VCaP (cell line): ENCODE measurements at regions not wholly inside any gene's neighbourhood (a gene's known extent, or its start where the extent isn't known, plus 50 kb on each side); places are given as distances from the start of the nearest gene placed in this dataset.

Source experiments
- H3K27ac ChIP-seq: fragments of 450-650 bp; 2 replicates; pipeline ENCODE4 v1.5.1; 2017
- CTCF ChIP-seq: fragments of 450-650 bp; conservative IDR thresholded peaks from 2 replicates; pipeline ENCODE4 v1.5.1; 2017; ENCODE audit warnings: mild to moderate bottlenecking, moderate library complexity

- TF ChIP-seq CTCF = no peak
These were observed 194.1 kb upstream of the FANCL start for GRCh38 chr2:58435246-58435645.

DNA sequence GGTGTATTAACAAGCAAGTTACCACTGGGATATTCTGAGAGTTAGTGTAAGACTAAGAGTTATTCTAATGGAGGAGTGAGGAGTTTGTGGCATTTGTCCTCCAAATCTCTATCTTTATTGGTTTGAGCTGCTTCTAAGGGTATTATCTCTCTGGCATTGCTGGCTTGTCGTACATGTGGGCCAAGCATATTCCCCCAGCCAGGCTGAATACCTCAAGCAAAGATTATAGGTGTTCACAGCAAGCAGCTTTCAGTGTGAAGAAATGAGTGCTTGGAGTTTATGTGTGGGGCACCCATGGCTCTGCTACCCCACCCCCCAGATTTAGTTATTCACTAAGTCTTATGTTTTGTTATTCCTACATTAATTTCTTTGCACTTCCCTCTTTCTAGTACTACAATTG lies 193.6 kb upstream of the FANCL start:
- no peak overlapping the region for H3K27ac ChIP-seq
- no peak for TF ChIP-seq CTCF

More at GRCh38 chr2:58435246-58435645, 194.1 kb upstream of the FANCL start:
- no peak overlapping the region for H3K27ac ChIP-seq

DNA sequence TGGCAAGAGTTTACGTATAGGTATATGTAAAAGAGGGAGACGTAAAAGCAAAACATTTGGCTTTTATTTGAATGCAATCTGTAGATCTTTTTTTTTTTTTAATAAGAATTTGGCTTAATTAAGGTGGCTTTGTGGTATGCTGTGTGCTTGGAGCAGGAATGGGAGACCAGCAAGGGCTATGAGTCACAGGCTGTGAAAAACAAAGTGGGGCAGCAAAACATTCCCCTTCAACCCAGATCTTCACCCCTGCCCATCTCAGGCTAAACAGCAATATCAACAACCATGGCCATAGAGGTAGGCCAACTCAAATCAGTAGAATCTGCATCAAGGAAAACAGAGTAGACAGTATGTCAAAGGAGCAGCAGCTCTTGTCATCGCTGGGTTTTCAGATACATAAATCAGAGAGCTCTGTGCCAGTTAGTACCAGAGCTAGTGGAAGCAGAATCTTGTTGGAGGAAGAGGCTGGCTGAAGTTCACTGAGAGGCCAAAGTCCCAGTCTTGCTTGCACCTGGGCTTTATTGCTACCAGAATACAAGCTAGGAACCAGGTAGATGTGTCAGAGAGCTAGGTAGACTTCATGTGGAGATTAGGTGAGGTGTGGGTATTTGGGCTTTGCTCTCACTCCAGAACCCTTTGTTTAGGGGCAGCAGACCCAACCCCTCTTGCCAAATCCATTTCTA lies 191.5 kb upstream of the FANCL start:
- no peak overlapping the region for H3K27ac ChIP-seq
- TF ChIP-seq CTCF = no peak

DNA sequence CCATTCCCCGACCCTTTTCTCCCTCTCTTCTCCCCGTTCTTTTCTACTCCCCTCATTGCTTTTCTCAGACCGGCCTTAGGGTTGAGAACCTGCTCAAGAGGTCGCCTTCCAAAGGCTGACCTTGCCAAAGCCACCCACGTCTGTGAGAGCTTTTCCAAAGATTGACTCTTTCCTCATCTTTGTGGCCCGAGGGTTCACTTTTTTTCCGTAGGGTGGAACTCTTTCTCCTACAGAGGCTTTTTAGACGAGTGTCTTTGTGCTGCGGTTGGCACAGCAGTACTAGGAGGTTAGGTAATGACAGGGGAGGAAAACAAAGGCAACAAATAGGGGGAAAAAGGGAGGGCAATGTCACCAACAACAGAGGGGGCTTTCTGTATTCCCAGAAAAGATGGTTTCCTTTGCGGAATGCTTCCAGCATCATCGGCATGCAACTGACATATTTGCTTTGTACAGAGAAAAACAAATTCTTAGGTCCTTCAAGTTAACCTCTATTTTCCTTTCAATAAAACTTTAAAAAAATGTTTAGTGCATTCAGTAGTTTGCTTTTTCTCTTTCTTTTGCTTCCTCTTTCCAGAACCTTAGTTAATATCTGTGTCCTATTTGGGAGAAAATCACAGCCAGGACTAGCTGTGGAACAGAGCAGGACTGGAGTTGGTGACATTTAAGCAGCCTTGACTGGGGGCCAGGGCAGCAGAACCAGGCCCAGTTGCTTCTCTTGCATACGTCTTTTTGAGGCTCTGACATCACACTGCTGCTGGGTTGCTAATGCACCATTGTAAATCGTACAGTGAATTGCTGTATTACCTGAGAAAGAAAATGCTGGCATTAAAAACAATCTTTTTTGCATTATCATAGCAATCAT lies 188.1 kb upstream of the FANCL start:
- no peak for TF ChIP-seq CTCF
- no peak overlapping the region for H3K27ac ChIP-seq

GRCh38 chr2:58428096-58429013 lies 187.2 kb upstream of the FANCL start:
- H3K27ac ChIP-seq = no peak overlapping the region
- TF ChIP-seq CTCF = no peak

- no peak overlapping the region for H3K27ac ChIP-seq
- no peak for TF ChIP-seq CTCF
These were observed 186.5 kb upstream of the FANCL start for GRCh38 chr2:58427572-58428095.
